Right cardiac atrium (tissue), 5 donors: ENCODE measurements at regions not wholly inside any gene's neighbourhood (a gene's known extent, or its start where the extent isn't known, plus 50 kb on each side); places are given as distances from the start of the nearest gene placed in this dataset.
"Not testable (repeated sequence)": the region's sequence is repeated elsewhere in the genome, so short reads cannot be mapped to it uniquely, and the experiment has no call there.

Experiments used
- ATAC-seq, 2 donors: fragments of 200-7000 bp; cut with Tn5 transposase; one replicate each; pipeline versions ENCODE4 v1.8.0 to v1.9.1; 2020; ENCODE audit warnings: moderate library complexity in 2 of 2, mild to moderate bottlenecking in 1 of 2
- DNase-seq, 3 donors: peaks; one replicate each; pipeline ENCODE4 v3.0.0-alpha.2; 2020
- H3K27ac ChIP-seq: one replicate; pipeline ENCODE4 v1.5.1; 2013; ENCODE audit warnings: mild to moderate bottlenecking, low read length, control low read depth, moderate library complexity
- H3K27me3 ChIP-seq: one replicate; pipeline ENCODE4 v1.6.1; 2013; ENCODE audit not compliant: control insufficient read depth, insufficient read depth
- H3K4me1 ChIP-seq: one replicate; pipeline ENCODE4 v1.6.1; 2013; ENCODE audit warnings: low read length; ENCODE audit not compliant: control insufficient read depth, insufficient read depth
- H3K4me3 ChIP-seq: one replicate; pipeline ENCODE4 v1.5.1; 2013; ENCODE audit warnings: low read length, control low read depth
- H3K9me3 ChIP-seq: one replicate; pipeline ENCODE4 v1.6.1; 2013; ENCODE audit warnings: low read length; ENCODE audit not compliant: control insufficient read depth
- WGBS: extraction: QIAGEN DNeasy Blood & Tissue Kit; methylation state at CpG from one replicate; pipeline ENCODE4 v1.1.7; 2013; 5-methylcytosine and 5-hydroxymethylcytosine counted together
- intact Hi-C, 4 donors: fragments of 100-400 bp; cut with DNase I; formaldehyde crosslinking; loops; one replicate each; pipeline versions ENCODE4 v1.11.0 to v1.14.0; 2022 to 2023
- donor health status: healthy with polysubstance abuse.
- donor health status: DM: no; HTN: yes; CAD: no.
- donor health status: DM: no; HTN: no; CAD: no.
- donor health status: DM: no; HTN: yes; CAD: no; lungs with severe emphysema.
- donor health status: DM: yes; HTN: yes; CAD: no.

GRCh38 chr15:25600751-25601150, 161.9 kb upstream of the UBE3A start:
- intact Hi-C loops, result no loop called here
- no peak overlapping the region for H3K27ac ChIP-seq
- H3K9me3 ChIP-seq, result no peaks in the 10 kb centered on the region
- DNase-seq (no peak), ATAC-seq (no peak)
- WGBS, result 88% methylated on average over 1 of the region's 1 CpG
- no peak overlapping the region for H3K4me3 ChIP-seq
- H3K27me3 ChIP-seq, result no peaks in the 10 kb centered on the region
- no peaks in the 10 kb centered on the region for H3K4me1 ChIP-seq

GRCh38 chr15:25597571-25597970, 158.7 kb upstream of the UBE3A start:
- ATAC-seq (peak; percentile 56 to 77), DNase-seq (peak in 1 of 3 donors; percentile 62)
- Histone ChIP-seq H3K4me3 (peak overlapping the region; percentile 4), H3K27ac (no peak overlapping the region), H3K27me3 (no peaks in the 10 kb centered on the region), H3K9me3 (no peaks in the 10 kb centered on the region), H3K4me1 (no peaks in the 10 kb centered on the region)
- WGBS, result 31% methylated on average over 5 of the region's 5 CpGs
- intact Hi-C loops, result no loop called here

- WGBS, result 62% methylated on average over 44 of the region's 44 CpGs
- peak; percentile 72 to 78 for ATAC-seq
Observed at GRCh38 chr15:25596644-25597562, 158.1 kb upstream of the UBE3A start.

GRCh38 chr15:25587616-25588340, 149.0 kb upstream of the UBE3A start:
- no peak for ATAC-seq
- Histone ChIP-seq H3K9me3 (no peaks in the 10 kb centered on the region), H3K27ac (no peak overlapping the region), H3K27me3 (no peaks in the 10 kb centered on the region), H3K4me1 (no peaks in the 10 kb centered on the region), H3K4me3 (no peak overlapping the region)
- intact Hi-C loops, result no loop called here
- WGBS, result 83% methylated on average over 7 of the region's 7 CpGs
- DNase-seq, result no peak

More at GRCh38 chr15:25596644-25597562, 158.1 kb upstream of the UBE3A start:
- Histone ChIP-seq H3K9me3 (no peaks in the 10 kb centered on the region), H3K4me3 (peak overlapping the region; percentile 4), H3K4me1 (no peaks in the 10 kb centered on the region), H3K27me3 (no peaks in the 10 kb centered on the region), H3K27ac (no peak overlapping the region)
- peak in 2 of 3 donors; percentile 22 to 59 for DNase-seq
- intact Hi-C loops, result no loop called here

- DNase-seq (no peak), ATAC-seq (no peak)
- H3K4me1 ChIP-seq, result peaks cover 1% of the 10 kb centered on the region
- H3K9me3 ChIP-seq, result no peaks in the 10 kb centered on the region
- H3K27me3 ChIP-seq, result no peaks in the 10 kb centered on the region
- no peak overlapping the region for H3K4me3 ChIP-seq
- 66% methylated on average over 4 of the region's 4 CpGs for whole genome bisulfite sequencing
- intact Hi-C loops, result no loop called here
- no peak overlapping the region for H3K27ac ChIP-seq
Observed at GRCh38 chr15:25582886-25583285, 144.1 kb upstream of the UBE3A start.

GRCh38 chr15:25579127-25579526, 140.3 kb upstream of the UBE3A start:
- Histone ChIP-seq H3K9me3 (no peaks in the 10 kb centered on the region), H3K27ac (no peak overlapping the region), H3K4me3 (no peak overlapping the region), H3K4me1 (peaks cover 1% of the 10 kb centered on the region), H3K27me3 (no peaks in the 10 kb centered on the region)
- no peak for ATAC-seq
- WGBS, result 97% methylated on average over 2 of the region's 2 CpGs
- DNase-seq, result no peak
- intact Hi-C loops, result no loop called here

- H3K27ac ChIP-seq, result no peak overlapping the region
- H3K4me1 ChIP-seq, result peaks cover 17% of the 10 kb centered on the region
- DNase-seq, result no peak
- intact Hi-C loops, result no loop called here
- no peaks in the 10 kb centered on the region for H3K27me3 ChIP-seq
- no peak for ATAC-seq
- H3K4me3 ChIP-seq, result no peak overlapping the region
- H3K9me3 ChIP-seq, result no peaks in the 10 kb centered on the region
- WGBS, result 28% methylated on average over 4 of the region's 4 CpGs
Observed at GRCh38 chr15:25572191-25572590, 133.4 kb upstream of the UBE3A start.

- ATAC-seq, result peak; percentile 62 to 87
- Histone ChIP-seq H3K9me3 (no peaks in the 10 kb centered on the region), H3K27ac (no peak overlapping the region), H3K27me3 (no peaks in the 10 kb centered on the region), H3K4me1 (peaks cover 22% of the 10 kb centered on the region), H3K4me3 (no peak overlapping the region)
- 24% methylated on average over 7 of the region's 7 CpGs for WGBS
- intact Hi-C loops, result no loop called here
- peak; percentile 28 to 86 (median 76) for DNase-seq
Observed at GRCh38 chr15:25568751-25569150, 129.9 kb upstream of the UBE3A start.

- H3K27me3 ChIP-seq, H3K27ac ChIP-seq, H3K9me3 ChIP-seq, intact Hi-C loops, H3K4me3 ChIP-seq, DNase-seq, ATAC-seq: not testable (repeated sequence)
- WGBS, result 72% methylated on average over 6 of the region's 6 CpGs
- H3K4me1 ChIP-seq, result peaks cover 22% of the 10 kb centered on the region
Observed at GRCh38 chr15:25566545-25566944, 127.7 kb upstream of the UBE3A start.

- DNase-seq (peak; percentile 51 to 77 (median 71)), ATAC-seq (peak; percentile 84 to 85)
- intact Hi-C loops, result no loop called here
- Histone ChIP-seq H3K9me3 (no peaks in the 10 kb centered on the region), H3K4me3 (no peak overlapping the region), H3K27me3 (no peaks in the 10 kb centered on the region), H3K4me1 (peaks cover 22% of the 10 kb centered on the region), H3K27ac (no peak overlapping the region)
- 57% methylated on average over 14 of the region's 14 CpGs for WGBS
Observed at GRCh38 chr15:25565470-25566264, 126.8 kb upstream of the UBE3A start.
